CD4-positive, alpha-beta T cell (primary cell): ENCODE measurements at regions not wholly inside any gene's neighbourhood (a gene's known extent, or its start where the extent isn't known, plus 50 kb on each side); places are given as distances from the start of the nearest gene placed in this dataset.

Experiments used
- ATAC-seq: fragments of 200-7000 bp; cut with Tn5 transposase; one replicate; pipeline ENCODE4 v1.10.0; 2022; ENCODE audit warnings: mild to moderate bottlenecking; ENCODE audit not compliant: poor library complexity
- CTCF ChIA-PET: fragments of 350-600 bp; sonication (Branson Sonifier 250); formaldehyde crosslinking; loops from one replicate; lab custom pipeline; 2021; ENCODE audit warnings: antibody characterized with exemption, inconsistent platforms; lab: Charles Lee
- POLR2A ChIA-PET: fragments of 350-600 bp; sonication (Branson Sonifier 250); formaldehyde crosslinking; loops from one replicate; lab custom pipeline; 2021; ENCODE audit warnings: antibody characterized with exemption, inconsistent platforms; lab: Charles Lee
- DNase-seq, 14 experiments: peaks; one replicate each; pipeline ENCODE4 v3.0.0-alpha.2; 2013 to 2020; ENCODE audit warnings: mixed read lengths in 2 of 14
- H3K27ac ChIP-seq, 2 donors: one replicate each; pipeline versions ENCODE4 v1.5.1 to v1.7.0; 2013; ENCODE audit warnings: low read length in 2 of 2, low read depth in 1 of 2, mild to moderate bottlenecking in 1 of 2
- H3K27me3 ChIP-seq, 2 experiments: 1 replicate in 1 of 2; 2 replicates in 1 of 2; pipeline versions ENCODE4 v1.6.1 to v1.7.0; 2013; ENCODE audit warnings: low read length in 2 of 2, control low read depth in 1 of 2, mild to moderate bottlenecking in 1 of 2, moderate library complexity in 1 of 2; ENCODE audit not compliant: insufficient read depth in 2 of 2, control insufficient read depth in 1 of 2
- H3K36me3 ChIP-seq: one replicate; pipeline ENCODE4 v1.6.1; 2013; ENCODE audit warnings: low read length, control low read depth; ENCODE audit not compliant: insufficient read depth
- H3K4me1 ChIP-seq: one replicate; pipeline ENCODE4 v1.6.1; 2013; ENCODE audit warnings: low read length, control low read depth; ENCODE audit not compliant: insufficient read depth
- H3K4me3 ChIP-seq: one replicate; pipeline ENCODE4 v1.5.1; 2013; ENCODE audit warnings: mild to moderate bottlenecking, low read length, moderate library complexity
- H3K9me3 ChIP-seq, 2 experiments: 1 replicate in 1 of 2; 2 replicates in 1 of 2; pipeline versions ENCODE4 v1.6.1 to v1.7.0; 2013; ENCODE audit warnings: low read length in 2 of 2, mild to moderate bottlenecking in 2 of 2, control low read depth in 1 of 2, moderate library complexity in 1 of 2; ENCODE audit not compliant: control insufficient read depth in 1 of 2, insufficient read depth in 1 of 2
- H3K27ac Mint-ChIP-seq: one replicate; pipeline ENCODE4 v1.8.0; 2020; ENCODE audit warnings: mixed read lengths
- H3K27me3 Mint-ChIP-seq: one replicate; pipeline ENCODE4 v1.8.0; 2021; ENCODE audit warnings: mixed read lengths
- H3K36me3 Mint-ChIP-seq: one replicate; pipeline ENCODE4 v1.8.0; 2021; ENCODE audit warnings: low read depth, mixed read lengths
- H3K4me1 Mint-ChIP-seq: one replicate; pipeline ENCODE4 v1.8.0; 2021; ENCODE audit warnings: low read depth, mixed read lengths
- H3K4me3 Mint-ChIP-seq: one replicate; pipeline ENCODE4 v1.8.0; 2020; ENCODE audit warnings: mild to moderate bottlenecking, mixed read lengths
- H3K9me3 Mint-ChIP-seq: one replicate; pipeline ENCODE4 v1.8.0; 2020; ENCODE audit warnings: mixed read lengths
- CTCF ChIP-seq: fragments of 200-600 bp; IDR thresholded peaks from one replicate; pipeline ENCODE4 v1.8.0; 2022; ENCODE audit warnings: antibody characterized with exemption, mild to moderate bottlenecking
- intact Hi-C, 2 experiments: fragments of 100-400 bp; cut with DNase I in 1 of 2; cut with micrococcal nuclease in 1 of 2; formaldehyde crosslinking; loops; one replicate each; pipeline versions ENCODE4 v1.15.1 to v1.9.0; 2023 to 2025; cut with DNase I, micrococcal nuclease

DNA sequence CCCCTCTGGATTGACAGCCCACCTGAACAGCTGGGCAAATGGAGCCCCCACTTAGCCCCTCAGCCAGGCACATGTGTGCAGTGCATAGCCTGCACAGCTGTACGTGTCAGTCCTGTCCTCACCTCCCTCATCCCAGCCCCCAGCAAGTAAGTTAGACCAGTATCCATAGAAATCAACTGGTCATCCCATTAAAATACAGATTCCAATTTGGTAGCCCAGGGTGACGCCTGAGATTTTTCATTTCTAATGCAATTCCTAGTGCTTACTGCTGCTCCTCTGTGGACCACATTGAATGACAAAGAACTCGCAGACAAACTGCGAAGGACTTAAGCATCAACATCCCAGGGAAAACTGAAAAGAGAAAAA lies 99.0 kb upstream of the GJB5 start:
- intact Hi-C loops = no loop called here
- H3K27ac Mint-ChIP-seq = no peak overlapping the region
- Histone ChIP-seq H3K9me3 (no peaks in the 10 kb centered on the region), H3K4me1 (no peaks in the 10 kb centered on the region), H3K36me3 (no peaks in the 10 kb centered on the region), H3K4me3 (no peak overlapping the region), H3K27ac (no peak overlapping the region), H3K27me3 (no peaks in the 10 kb centered on the region)
- TF ChIP-seq CTCF = no peak
- no peaks in the 10 kb centered on the region for H3K4me1 Mint-ChIP-seq
- no peak overlapping the region for H3K4me3 Mint-ChIP-seq
- H3K9me3 Mint-ChIP-seq = no peaks in the 10 kb centered on the region
- ChIA-PET CTCF (no interaction called here), POLR2A (no interaction called here)
- H3K27me3 Mint-ChIP-seq = peaks cover 42% of the 10 kb centered on the region
- ATAC-seq = no peak
- DNase-seq = no peak
- H3K36me3 Mint-ChIP-seq = no peaks in the 10 kb centered on the region

DNA sequence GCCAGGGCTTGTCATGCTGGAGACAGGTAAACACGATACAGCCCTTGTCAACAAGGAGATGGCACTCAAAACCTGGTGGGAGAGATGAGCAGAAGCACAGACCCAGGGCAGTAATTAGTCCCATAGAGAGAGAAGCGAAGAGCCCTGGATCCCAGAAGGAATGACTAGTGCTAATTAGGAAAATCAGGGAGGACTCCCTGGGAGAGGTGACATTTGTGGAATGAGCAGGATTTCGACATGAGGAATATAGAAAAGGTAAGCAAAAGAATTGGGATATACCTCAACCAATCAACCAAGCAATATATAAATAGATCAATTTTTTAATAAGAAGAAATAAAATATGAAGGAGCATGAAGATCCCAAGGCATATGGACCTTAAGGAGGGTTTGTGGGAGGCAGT lies 98.5 kb upstream of the GJB5 start:
- TF ChIP-seq CTCF = no peak
- Mint-ChIP-seq H3K4me3 (no peak overlapping the region), H3K9me3 (no peaks in the 10 kb centered on the region), H3K27me3 (peaks cover 44% of the 10 kb centered on the region), H3K27ac (no peak overlapping the region), H3K36me3 (no peaks in the 10 kb centered on the region), H3K4me1 (no peaks in the 10 kb centered on the region)
- POLR2A ChIA-PET = no interaction called here
- no peaks in the 10 kb centered on the region for H3K4me1 ChIP-seq
- intact Hi-C loops = no loop called here
- no peaks in the 10 kb centered on the region for H3K9me3 ChIP-seq
- H3K4me3 ChIP-seq = no peak overlapping the region
- H3K36me3 ChIP-seq = no peaks in the 10 kb centered on the region
- DNase-seq = no peak
- no peak for ATAC-seq
- CTCF ChIA-PET = no interaction called here
- no peaks in the 10 kb centered on the region for H3K27me3 ChIP-seq
- no peak overlapping the region for H3K27ac ChIP-seq

DNA sequence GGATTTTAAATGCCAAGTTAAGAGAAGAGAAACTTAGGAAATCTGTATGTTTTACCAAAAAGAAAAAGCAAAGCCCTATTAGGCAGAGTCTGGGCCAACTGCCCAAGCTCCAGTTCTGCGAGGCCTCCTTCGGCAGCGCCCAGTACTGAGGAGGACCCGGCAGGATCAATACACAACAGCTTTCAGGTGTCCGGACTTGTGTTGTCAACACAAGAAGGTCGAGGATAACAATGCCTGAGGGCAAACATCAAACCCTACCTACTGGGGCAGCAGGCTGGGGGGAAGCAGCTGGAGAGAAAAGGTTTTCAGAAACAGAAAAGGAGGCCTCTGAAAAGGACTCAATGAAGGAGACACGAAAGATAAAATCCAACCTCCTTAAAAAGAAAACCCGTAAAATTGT lies 98.1 kb upstream of the GJB5 start:
- Histone ChIP-seq H3K27me3 (no peaks in the 10 kb centered on the region), H3K9me3 (no peaks in the 10 kb centered on the region), H3K4me1 (no peaks in the 10 kb centered on the region), H3K4me3 (no peak overlapping the region), H3K36me3 (no peaks in the 10 kb centered on the region), H3K27ac (no peak overlapping the region)
- peaks cover 44% of the 10 kb centered on the region for H3K27me3 Mint-ChIP-seq
- CTCF ChIA-PET = no interaction called here
- POLR2A ChIA-PET = no interaction called here
- DNase-seq = no peak
- H3K4me3 Mint-ChIP-seq = no peak overlapping the region
- no peak overlapping the region for H3K27ac Mint-ChIP-seq
- no peaks in the 10 kb centered on the region for H3K4me1 Mint-ChIP-seq
- no peaks in the 10 kb centered on the region for H3K9me3 Mint-ChIP-seq
- ATAC-seq = no peak
- no peaks in the 10 kb centered on the region for H3K36me3 Mint-ChIP-seq
- no peak for TF ChIP-seq CTCF
- intact Hi-C loops = no loop called here
